Activated CD8-positive, alpha-beta T cell treated with anti-CD3 and anti-CD28 coated beads, Interleukin-2, amount 10 ng/mL, durations not matched to agents 7 days and 5 days (primary cell): ENCODE measurements at regions not wholly inside any gene's neighbourhood (a gene's known extent, or its start where the extent isn't known, plus 50 kb on each side); places are given as distances from the start of the nearest gene placed in this dataset.
"Not testable (repeated sequence)": the region's sequence is repeated elsewhere in the genome, so short reads cannot be mapped to it uniquely, and the experiment has no call there.

Experiments
- ATAC-seq: fragments of 150-1000 bp; cut with Tn5 transposase; one replicate; pipeline ENCODE4 v1.10.0; 2021; ENCODE audit warnings: moderate library complexity
- CTCF ChIA-PET: fragments of 350-600 bp; sonication (Branson Sonifier 250); formaldehyde crosslinking; loops from one replicate; lab custom pipeline; 2021; ENCODE audit warnings: antibody characterized with exemption; lab: Charles Lee
- POLR2A ChIA-PET: fragments of 350-600 bp; sonication (Branson Sonifier 250); formaldehyde crosslinking; loops from one replicate; lab custom pipeline; 2021; ENCODE audit warnings: antibody characterized with exemption; lab: Charles Lee
- DNase-seq: peaks from one replicate; pipeline ENCODE4 v3.0.0-alpha.2; 2020
- H3K27ac Mint-ChIP-seq: one replicate; pipeline ENCODE4 v1.8.0; 2021; ENCODE audit warnings: mild to moderate bottlenecking, mixed read lengths
- H3K27me3 Mint-ChIP-seq: one replicate; pipeline ENCODE4 v1.8.0; 2021; ENCODE audit warnings: low read depth, mixed read lengths
- H3K36me3 Mint-ChIP-seq: one replicate; pipeline ENCODE4 v1.8.0; 2021; ENCODE audit warnings: low read depth, mixed read lengths
- H3K4me1 Mint-ChIP-seq: one replicate; pipeline ENCODE4 v1.8.0; 2021; ENCODE audit warnings: low read depth, mixed read lengths
- H3K4me3 Mint-ChIP-seq: one replicate; pipeline ENCODE4 v1.8.0; 2021; ENCODE audit warnings: mild to moderate bottlenecking, mixed read lengths
- H3K9me3 Mint-ChIP-seq: one replicate; pipeline ENCODE4 v1.8.0; 2022; ENCODE audit warnings: mixed read lengths; ENCODE audit not compliant: insufficient read depth

DNA sequence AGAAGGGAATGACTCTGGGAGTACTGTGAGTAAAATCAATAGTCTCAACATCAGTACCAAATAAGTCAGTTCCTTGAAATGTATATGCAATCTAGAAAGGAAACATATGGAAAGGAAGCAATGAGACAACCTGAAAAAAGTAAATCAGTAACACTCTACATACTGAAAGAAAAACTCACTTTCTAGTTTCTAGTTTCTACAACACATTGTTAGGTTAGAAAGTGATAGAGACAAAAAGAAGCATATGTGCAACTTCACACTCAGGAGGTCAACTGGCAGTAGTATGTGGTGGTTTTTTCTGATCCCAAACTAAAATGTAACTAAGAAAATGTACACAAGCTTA is 156.5 kb upstream of the SOX6 start:
- Mint-ChIP-seq H3K9me3 (no peaks in the 10 kb centered on the region), H3K27me3 (no peaks in the 10 kb centered on the region), H3K27ac (no peak overlapping the region), H3K4me1 (no peaks in the 10 kb centered on the region), H3K4me3 (no peak overlapping the region), H3K36me3 (no peaks in the 10 kb centered on the region)
- ChIA-PET CTCF (no interaction called here), POLR2A (no interaction called here)
- ATAC-seq = no peak
- no peak for DNase-seq

DNA sequence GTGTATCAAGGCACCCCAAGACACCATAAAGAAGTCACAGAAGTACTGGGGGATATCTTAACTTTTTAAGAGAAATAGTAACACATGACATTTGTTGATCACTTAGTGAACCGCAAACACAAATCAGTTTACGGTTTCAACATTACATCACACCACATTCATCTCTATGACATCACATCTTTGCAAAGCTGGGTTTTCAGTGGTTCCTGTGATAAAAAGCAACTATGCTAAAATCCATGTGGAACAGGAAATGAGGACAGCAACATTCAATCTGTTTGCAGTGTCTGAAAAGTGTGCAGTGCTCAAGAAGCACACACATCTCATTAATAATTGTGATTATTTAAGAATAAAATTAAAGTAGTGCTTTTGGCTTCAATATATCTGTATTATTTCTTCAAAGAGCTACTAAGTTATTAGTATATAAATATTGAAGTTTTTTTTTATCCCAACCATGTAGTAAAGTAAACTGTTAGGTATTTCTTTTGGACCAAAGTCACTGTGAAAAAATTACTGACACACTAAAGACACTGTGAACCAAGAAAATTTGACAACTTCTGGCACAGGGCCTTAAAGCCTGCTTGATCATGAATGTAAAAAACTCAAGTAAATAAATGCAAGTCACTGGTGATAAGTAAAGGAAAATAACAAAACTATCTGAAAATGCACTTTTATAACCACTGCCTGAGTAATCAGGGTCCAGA is 156.0 kb upstream of the SOX6 start:
- no peak for ATAC-seq
- H3K27me3 Mint-ChIP-seq = no peaks in the 10 kb centered on the region
- H3K27ac Mint-ChIP-seq = no peak overlapping the region
- no peaks in the 10 kb centered on the region for H3K4me1 Mint-ChIP-seq
- DNase-seq = no peak
- POLR2A ChIA-PET = no interaction called here
- no peaks in the 10 kb centered on the region for H3K9me3 Mint-ChIP-seq
- no peak overlapping the region for H3K4me3 Mint-ChIP-seq
- no peaks in the 10 kb centered on the region for H3K36me3 Mint-ChIP-seq
- CTCF ChIA-PET = no interaction called here

GRCh38 chr11:16511116-16512114 is 155.1 kb upstream of the SOX6 start:
- no peak overlapping the region for H3K4me3 Mint-ChIP-seq
- H3K9me3 Mint-ChIP-seq = peaks cover 2% of the 10 kb centered on the region
- POLR2A ChIA-PET = no interaction called here
- no peak for DNase-seq
- H3K4me1 Mint-ChIP-seq = no peaks in the 10 kb centered on the region
- CTCF ChIA-PET = no interaction called here
- H3K36me3 Mint-ChIP-seq = no peaks in the 10 kb centered on the region
- H3K27me3 Mint-ChIP-seq = no peaks in the 10 kb centered on the region
- H3K27ac Mint-ChIP-seq = no peak overlapping the region
- ATAC-seq = no peak

GRCh38 chr11:16505481-16505880 is 149.1 kb upstream of the SOX6 start:
- Mint-ChIP-seq H3K36me3 (no peaks in the 10 kb centered on the region), H3K9me3 (peaks cover 13% of the 10 kb centered on the region), H3K4me1 (no peaks in the 10 kb centered on the region), H3K27me3 (no peaks in the 10 kb centered on the region), H3K27ac (no peak overlapping the region), H3K4me3 (no peak overlapping the region)
- ATAC-seq = no peak
- ChIA-PET POLR2A (no interaction called here), CTCF (no interaction called here)
- no peak for DNase-seq

GRCh38 chr11:16503891-16504290 is 147.5 kb upstream of the SOX6 start:
- H3K27me3 Mint-ChIP-seq, POLR2A ChIA-PET, H3K4me1 Mint-ChIP-seq, H3K27ac Mint-ChIP-seq, CTCF ChIA-PET, DNase-seq, ATAC-seq, H3K36me3 Mint-ChIP-seq, H3K4me3 Mint-ChIP-seq: not testable (repeated sequence)
- peaks cover 13% of the 10 kb centered on the region for H3K9me3 Mint-ChIP-seq

- ATAC-seq = no peak
- POLR2A ChIA-PET = no interaction called here
- DNase-seq = no peak
- H3K27ac Mint-ChIP-seq = no peak overlapping the region
- CTCF ChIA-PET = no interaction called here
- no peak overlapping the region for H3K4me3 Mint-ChIP-seq
- no peaks in the 10 kb centered on the region for H3K4me1 Mint-ChIP-seq
- no peaks in the 10 kb centered on the region for H3K36me3 Mint-ChIP-seq
- H3K27me3 Mint-ChIP-seq = no peaks in the 10 kb centered on the region
- H3K9me3 Mint-ChIP-seq = peaks cover 3% of the 10 kb centered on the region
These were observed 138.8 kb upstream of the SOX6 start for GRCh38 chr11:16494918-16495691.

GRCh38 chr11:16484434-16484833 is 128.1 kb upstream of the SOX6 start:
- Mint-ChIP-seq H3K4me1 (no peaks in the 10 kb centered on the region), H3K4me3 (no peak overlapping the region), H3K27ac (no peak overlapping the region), H3K9me3 (peaks cover 8% of the 10 kb centered on the region), H3K36me3 (no peaks in the 10 kb centered on the region), H3K27me3 (no peaks in the 10 kb centered on the region)
- no peak for ATAC-seq
- ChIA-PET CTCF (no interaction called here), POLR2A (interaction anchor here (0.7 kb wide), 1 partner anchor 1517 kb away, joined by 3 read pairs; no protein-coding TSS in a partner anchor)
- DNase-seq = no peak

GRCh38 chr11:16474659-16475058 is 118.3 kb upstream of the SOX6 start:
- Mint-ChIP-seq H3K27me3 (no peaks in the 10 kb centered on the region), H3K9me3 (no peaks in the 10 kb centered on the region), H3K27ac (no peak overlapping the region), H3K36me3 (no peaks in the 10 kb centered on the region), H3K4me1 (no peaks in the 10 kb centered on the region), H3K4me3 (no peak overlapping the region)
- CTCF ChIA-PET = no interaction called here
- no peak for DNase-seq
- POLR2A ChIA-PET = no interaction called here
- no peak for ATAC-seq

GRCh38 chr11:16469968-16470367 is 113.6 kb upstream of the SOX6 start:
- Mint-ChIP-seq H3K27ac (no peak overlapping the region), H3K9me3 (no peaks in the 10 kb centered on the region), H3K27me3 (no peaks in the 10 kb centered on the region), H3K36me3 (no peaks in the 10 kb centered on the region), H3K4me1 (no peaks in the 10 kb centered on the region), H3K4me3 (no peak overlapping the region)
- CTCF ChIA-PET = no interaction called here
- DNase-seq = no peak
- no peak for ATAC-seq
- POLR2A ChIA-PET = no interaction called here

- CTCF ChIA-PET = no interaction called here
- no peaks in the 10 kb centered on the region for H3K27me3 Mint-ChIP-seq
- ATAC-seq = no peak
These were observed 112.5 kb upstream of the SOX6 start for GRCh38 chr11:16468735-16469453.

GRCh38 chr11:16460508-16460907 is 104.2 kb upstream of the SOX6 start:
- Mint-ChIP-seq H3K36me3 (no peaks in the 10 kb centered on the region), H3K4me1 (no peaks in the 10 kb centered on the region), H3K27ac (no peak overlapping the region), H3K9me3 (no peaks in the 10 kb centered on the region), H3K4me3 (no peak overlapping the region), H3K27me3 (no peaks in the 10 kb centered on the region)
- DNase-seq = no peak
- ChIA-PET POLR2A (no interaction called here), CTCF (no interaction called here)
- no peak for ATAC-seq

More at GRCh38 chr11:16468735-16469453, 112.5 kb upstream of the SOX6 start:
- no peaks in the 10 kb centered on the region for H3K36me3 Mint-ChIP-seq
- H3K9me3 Mint-ChIP-seq = no peaks in the 10 kb centered on the region
- POLR2A ChIA-PET = no interaction called here
- H3K4me1 Mint-ChIP-seq = no peaks in the 10 kb centered on the region
- no peak for DNase-seq
- H3K4me3 Mint-ChIP-seq = no peak overlapping the region
- no peak overlapping the region for H3K27ac Mint-ChIP-seq
